ENCODE measurements at regions not wholly inside any gene's neighbourhood (a gene's known extent, or its start where the extent isn't known, plus 50 kb on each side); places are given as distances from the start of the nearest gene placed in this dataset.
A peak's percentile ranks its signal among the peaks of the same experiment; 100 is the strongest.

DNA sequence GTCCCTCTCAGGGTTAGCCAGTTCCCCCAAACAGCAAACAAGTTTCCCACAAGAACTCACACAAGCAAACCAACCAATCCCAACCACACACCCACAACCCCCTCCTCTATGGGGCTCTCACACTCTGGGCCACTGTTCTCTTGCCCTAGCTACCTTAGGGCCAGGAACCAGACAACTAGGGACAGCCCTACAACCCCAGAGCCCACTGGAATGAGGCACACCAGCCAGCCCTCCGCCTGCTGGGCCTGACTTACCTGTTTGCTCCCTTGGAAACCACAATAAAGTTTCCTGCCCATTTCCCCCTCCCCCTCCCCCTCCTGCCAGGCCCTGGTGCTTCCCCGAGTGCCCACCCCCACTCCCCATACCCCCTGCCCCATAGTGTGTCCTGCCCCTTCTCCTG, 132.6 kb downstream of the WDR11 start:
- no peak for DNase-seq

DNA sequence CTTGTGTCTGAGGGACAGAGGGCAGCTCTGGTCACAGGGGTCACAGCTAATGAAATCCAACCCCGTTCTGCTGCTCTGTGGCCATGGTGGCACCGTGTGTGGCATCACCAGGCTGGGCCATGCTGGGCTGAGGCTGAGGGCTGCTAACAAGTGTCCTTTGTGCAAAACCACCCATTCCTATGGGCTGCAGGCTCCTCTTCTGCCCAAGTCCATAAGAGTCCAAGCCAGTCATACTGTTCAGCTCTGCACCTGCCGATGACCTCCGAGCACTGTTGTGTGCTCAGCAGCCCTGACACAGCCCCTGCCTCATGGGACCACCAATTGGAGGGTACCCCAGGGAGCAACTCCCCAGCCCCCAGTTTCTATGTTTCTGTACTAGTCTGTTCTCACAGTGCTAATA, 133.1 kb downstream of the WDR11 start:
- DNase-seq = no peak

DNA sequence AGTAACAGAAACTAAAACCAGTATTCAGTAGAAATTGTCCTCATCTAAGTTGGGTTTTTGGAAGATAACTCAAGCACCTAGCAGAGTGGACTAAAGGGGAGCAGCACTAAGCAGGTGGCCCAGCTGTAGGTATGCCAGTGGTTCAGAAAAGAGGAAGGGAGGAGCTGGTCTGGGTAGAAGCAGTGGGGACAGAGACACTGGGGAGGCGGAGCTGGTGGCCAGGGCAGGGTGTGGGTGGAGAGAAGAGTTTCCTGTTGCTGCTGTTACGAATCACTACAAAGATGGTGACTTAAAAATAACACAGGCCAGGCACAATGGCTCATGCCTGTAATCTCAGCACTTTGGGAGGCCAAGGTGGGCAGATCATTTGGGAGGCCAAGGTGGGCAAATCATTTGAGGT, 136.2 kb downstream of the WDR11 start:
- DNase-seq = peak in 1 of 2 donors; percentile 38

DNA sequence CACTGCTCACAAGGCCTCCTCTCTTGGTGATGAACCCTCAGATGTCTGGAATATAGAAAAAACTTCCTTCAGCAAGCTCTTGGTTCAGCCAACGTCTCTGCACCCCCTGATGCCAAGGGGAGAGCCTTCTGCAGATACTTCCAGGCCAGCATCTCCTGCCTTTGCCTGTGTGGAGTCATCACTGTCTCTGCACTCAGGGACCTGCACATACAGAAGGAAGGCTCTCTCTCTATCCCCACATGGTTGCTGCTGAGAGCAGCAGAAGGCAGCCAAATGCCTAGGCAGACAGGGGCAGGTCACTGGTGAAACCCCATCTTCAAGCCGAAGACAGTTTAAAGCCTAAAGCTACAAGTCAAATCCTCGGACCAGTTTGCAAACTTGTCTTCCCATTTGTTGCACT, 137.6 kb downstream of the WDR11 start:
- DNase-seq = no peak

DNA sequence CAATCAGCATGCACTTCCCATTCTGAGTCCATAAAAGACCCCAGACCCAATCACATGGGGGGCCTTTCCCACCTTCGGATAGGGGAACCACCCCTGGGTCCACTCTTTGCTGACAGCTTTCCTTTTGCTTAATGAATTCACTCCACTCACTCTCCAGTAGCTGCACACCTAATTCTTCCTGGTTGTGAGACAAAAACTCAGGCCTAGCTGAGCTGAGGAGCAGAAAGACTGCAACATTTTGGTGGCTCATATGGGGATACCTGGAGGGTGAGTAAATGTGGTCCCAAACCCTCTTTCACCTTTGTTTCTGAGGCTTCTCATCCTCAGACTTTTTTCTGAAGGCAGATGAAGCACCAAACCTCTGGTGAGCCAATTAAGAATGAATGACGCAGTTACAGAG, 138.1 kb downstream of the WDR11 start:
- no peak for DNase-seq

DNA sequence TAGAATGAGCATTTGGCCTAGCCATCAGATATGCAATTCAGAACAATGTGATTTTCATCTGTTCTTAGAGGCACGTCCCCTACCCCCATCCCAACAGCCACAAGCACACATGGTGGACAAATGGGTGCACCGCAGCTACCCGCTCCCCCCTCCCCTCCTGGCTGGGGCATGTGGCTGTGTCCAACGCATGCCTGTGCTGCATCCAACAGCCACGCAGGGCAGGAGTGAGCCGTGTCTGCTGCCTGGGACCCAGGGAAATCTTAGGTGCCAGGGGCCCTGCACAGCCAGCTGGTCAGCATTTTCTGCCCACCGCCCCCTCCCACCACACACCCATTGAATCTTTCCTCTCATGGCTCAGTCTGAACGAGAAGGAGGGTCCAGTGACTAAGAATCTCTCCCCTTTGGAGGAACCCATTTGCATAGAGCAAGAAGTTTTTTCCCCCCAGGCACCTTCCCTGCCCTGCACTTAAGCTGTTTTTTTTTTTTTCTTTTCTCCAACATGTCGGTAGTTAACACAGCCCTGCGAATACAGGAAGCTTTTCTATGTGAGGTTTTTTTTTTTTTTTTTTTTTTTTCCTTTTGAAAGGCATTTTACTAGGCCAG, 138.9 kb downstream of the WDR11 start:
- DNase-seq = no peak

DNA sequence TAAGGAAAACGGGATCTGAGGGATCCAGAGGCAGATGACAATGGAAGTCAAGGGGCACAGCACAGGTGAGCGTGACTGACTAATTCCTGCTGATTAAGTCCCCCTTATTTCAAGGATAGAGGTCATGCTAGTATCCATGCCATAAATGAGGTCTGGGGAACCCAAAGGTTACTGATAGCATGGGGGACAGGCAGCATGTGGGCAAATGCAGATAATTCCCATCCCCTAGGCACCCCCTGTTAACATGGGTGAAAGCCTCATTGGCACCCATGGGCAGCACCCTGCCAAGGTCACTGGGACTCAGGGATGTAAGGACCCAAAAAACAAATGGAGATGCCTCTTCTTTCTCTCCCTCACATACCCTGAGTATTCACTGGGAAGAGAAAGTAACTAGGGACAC, 139.7 kb downstream of the WDR11 start:
- no peak for DNase-seq

DNA sequence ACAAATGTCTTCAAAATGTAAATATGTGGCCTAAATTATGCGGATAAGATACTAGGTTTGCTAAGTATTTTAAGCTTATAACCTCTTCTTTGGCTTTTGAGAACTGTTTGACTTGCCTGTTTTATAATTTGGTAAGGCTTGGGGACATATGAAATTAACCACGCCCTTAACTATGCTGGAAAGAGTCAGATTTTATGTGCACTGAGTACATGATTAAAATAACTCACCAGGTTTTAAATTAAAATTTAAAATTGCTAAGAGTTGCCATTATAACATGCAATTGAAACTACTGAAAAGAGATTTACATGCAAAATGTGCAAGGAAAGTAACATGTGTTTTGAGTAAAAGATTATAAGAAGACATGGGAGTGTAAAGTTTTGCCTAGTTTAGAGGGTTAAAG, 141.9 kb downstream of the WDR11 start:
- DNase-seq = no peak

DNA sequence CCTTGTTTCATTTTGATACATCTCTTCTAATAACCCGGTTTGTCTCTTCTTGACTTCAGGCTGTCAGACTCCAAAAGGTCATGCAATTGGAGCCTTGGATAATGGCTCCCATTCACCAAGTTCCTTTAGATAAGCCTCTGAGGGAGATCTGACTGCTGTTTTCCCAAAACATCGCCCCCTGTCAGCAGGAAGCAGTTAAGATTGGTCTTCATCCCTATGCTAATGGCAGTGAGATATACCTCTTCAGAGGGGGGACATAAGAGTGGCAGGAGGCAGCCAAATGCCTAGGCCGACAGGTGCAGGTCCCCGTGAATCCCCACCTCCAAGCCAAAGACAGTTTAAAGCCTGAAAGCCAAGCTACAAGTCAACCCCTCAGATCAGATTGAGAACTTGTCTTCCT, 144.6 kb downstream of the WDR11 start:
- DNase-seq = no peak

DNA sequence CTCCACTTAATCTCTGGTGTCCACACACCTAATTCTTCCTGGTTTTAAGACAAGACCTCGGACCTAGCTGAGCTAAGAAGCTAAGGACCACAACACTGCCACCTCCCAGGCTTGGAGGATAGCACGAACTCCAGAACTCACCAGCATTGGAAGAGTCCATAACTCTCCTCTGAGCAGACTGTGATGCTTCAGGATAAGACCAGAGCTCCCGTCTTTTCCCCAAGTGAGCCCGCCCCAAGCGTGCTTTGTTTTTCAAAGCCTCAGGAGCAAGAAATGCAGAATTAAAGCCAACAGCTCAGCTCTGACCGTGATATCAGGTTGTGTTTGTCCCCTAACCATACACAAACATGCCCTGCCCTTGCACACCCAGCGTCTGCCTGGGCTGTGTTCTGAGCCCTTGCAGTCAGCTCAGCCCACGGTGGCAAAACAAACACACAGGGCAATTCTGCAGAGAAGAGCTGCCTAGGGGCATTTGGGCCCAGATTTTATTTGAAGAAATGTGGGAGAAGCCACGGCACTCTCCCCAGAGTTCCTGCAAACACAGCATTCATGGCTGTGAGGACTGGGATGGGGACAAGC, 145.4 kb downstream of the WDR11 start:
- no peak for DNase-seq

DNA sequence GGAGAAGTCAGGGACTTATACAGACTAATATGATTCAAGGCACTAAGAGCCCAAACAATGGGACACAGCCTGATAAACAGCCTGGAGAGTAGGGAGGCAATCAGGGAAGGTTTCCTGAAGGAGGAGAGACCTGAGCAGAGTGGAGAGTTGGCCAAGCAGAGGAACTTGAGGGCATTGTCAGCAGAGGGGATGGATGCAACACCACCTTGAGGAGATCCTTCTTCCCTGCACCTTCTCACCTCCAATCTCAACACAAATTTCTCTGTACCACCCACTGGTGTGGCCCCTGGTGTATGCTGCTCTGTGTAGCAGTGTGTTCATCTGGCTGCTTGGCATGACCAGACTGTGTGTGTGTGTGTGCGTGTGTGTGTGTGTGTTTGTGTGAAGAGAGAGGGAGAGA, 146.2 kb downstream of the WDR11 start:
- no peak for DNase-seq

DNA sequence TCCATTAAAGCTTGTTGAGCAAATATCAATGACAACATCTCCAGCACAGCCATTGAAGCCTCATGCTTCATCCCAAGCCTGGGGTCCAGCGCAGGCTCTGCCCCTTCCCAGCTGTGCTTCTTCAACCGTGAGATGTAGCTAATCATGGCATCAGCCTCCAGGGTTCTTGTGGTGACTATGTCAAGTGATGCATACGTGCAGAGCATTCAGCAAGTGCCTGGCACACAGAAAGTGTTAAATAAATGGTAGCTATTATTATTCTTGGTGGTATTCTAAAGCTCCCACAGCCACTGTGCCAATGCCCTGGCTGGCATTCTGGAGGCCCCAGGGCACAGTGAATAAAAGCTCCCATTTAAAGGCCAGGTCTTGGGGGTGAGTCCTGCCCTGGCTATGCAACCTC, 146.6 kb downstream of the WDR11 start:
- no peak for DNase-seq

DNA sequence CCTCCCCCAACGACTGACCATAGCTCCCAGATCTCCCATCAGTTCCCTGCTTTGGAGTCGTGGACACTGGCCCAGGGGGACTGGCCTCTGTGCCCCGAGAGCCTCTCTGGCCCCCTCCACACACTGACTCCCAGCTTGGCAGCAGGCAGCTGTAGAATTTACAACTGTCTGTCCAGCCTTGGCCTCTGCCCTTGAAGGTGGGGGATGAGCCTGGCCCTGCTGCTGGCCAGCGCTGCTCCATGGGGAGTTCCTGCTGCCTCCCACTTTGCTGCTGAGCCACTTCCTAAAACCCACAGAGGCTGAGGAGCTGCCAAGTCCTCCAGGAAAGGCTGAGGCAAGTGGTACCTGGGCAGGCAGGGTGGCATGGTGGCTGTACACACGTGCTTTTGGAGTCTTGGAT, 147.1 kb downstream of the WDR11 start:
- no peak for DNase-seq

DNA sequence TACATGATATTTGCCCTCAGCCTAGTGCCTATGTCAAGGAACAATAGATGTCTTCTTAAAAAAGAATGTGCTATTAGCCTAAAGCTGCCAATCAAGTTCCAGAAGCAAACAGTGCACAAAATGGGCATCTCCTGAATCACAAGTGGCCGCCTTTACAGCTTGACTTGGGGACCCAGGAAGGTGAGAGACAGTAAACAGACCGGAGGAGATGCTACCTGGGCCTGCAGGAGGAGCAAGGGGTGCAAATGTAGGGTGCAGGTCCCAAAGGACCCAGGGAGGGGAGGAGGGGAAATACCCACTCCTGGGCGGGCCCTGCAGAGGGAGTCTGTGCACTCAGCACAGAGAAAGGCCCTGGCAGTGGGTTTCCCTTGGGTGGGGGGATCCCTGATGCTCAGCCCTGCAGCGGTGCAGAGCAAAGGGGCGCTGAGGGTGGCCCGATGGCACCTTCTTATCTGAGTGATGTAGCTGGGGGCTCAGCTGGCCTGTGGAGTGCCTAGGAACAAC, 147.7 kb downstream of the WDR11 start:
- DNase-seq = no peak

DNA sequence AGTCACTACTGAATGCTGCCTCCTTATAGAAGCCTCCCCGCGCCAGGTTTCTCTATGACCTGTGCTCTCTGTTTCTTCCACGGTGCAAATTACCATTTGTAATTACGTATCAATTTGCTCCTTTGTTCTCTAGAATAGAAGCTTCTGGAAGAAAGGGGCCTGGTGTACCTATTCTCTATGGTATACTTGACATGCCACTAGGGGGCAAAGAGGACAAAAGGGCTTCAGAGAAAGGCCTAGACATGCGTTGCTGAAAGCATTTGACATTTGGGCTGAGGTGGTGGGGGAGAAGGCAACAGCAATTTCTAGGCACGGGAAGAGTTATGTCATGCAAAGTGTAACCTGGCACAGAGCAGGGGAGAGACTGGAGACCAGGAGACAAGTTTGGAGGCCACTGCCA, 148.7 kb downstream of the WDR11 start:
- DNase-seq = no peak

DNA sequence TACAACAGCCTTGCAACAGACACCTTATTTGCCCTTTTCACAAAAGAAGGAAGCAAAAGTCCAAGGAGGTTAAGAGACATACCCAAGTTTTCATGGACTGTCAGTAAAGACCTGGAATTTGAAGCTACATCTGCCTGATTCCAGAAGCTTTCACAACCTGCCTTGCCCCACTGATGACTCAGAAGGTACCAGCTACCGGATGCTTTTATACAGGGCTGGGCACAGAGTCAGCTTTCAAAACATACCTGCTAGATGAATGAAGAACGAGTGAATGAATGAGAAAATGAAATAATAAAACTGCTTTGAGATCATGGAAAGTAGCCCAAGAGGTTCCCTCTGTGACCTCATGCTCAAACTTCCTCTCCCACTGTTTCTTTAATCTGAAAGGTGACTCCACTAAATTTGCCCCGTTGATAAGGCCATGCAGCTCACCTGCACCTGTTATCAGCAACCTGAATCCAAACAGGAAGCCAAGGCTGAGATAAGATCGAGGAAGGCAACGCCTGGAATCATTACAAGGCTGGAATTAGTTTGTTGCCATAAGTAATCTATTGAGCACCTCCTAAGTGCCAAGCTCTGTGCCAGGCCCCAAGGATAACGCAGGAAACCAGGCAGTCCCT, 151.5 kb downstream of the WDR11 start:
- no peak for DNase-seq

DNA sequence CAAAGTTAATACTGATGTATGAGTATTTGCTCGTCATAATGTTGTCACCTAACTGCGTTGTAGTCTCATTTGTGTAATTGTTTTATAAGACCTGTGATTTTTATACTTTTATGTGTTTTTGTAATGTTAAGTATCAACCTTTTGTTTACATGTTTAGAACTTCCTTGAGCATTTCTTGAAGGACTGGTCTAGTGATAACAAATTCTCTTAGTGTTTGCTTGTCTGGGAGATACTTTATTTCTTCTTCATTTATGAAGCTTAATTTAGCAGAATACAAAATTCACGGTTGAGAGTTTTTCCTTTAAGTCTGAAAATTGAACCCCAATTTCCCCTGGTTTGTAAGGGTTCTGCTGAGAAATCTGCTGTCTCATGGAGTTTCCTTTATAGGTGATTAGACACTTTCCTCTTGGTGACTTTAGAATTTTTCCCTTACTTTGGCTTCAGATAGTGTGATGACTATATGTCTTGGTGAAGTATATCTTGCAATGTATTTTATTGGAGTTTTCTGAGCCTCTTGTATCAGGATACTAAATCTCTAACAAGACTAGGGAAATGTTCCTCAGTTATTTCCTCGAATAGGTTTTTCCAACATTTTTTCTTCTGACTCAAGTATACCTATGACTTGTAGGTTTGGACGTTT, 154.9 kb downstream of the WDR11 start:
- DNase-seq = no peak

DNA sequence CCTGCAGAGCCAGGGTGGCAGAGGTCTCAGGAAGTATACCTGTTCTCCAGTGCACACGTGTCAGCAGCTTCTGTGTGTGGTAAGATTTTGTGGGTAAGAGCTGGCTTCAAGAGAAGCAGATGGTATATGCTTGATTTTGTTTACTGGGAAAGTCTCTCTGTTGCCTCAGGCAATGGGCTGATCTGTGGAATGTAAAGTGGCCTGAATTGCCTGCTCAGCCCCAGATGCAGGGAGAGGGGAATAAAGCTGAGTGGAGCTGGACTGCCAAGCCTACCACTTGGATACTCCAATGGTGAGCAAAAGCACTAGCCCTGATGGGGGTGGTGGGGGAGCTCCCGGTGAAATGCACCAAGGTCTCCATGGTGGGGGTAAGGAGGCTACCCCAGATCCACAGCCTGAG, 156.1 kb downstream of the WDR11 start:
- no peak for DNase-seq

DNA sequence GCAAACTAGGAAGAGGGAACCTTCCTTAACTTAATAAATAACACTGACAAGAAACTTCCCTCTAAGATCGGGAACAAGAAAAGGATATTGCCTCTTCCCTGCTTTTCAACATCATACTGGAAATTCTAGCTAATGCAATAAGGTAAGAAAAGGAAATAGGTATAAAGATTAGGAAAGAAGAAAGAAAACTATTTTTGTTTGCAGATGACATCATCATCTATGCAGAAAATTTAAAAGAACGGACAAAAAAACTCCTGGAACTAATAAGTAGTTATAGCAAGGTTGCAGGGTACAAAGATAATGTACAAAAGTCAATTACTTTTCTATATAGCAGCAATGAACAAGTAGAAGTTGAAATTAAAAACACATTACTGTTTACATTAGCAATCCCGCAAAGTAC, 164.8 kb downstream of the WDR11 start:
- DNase-seq = no peak

DNA sequence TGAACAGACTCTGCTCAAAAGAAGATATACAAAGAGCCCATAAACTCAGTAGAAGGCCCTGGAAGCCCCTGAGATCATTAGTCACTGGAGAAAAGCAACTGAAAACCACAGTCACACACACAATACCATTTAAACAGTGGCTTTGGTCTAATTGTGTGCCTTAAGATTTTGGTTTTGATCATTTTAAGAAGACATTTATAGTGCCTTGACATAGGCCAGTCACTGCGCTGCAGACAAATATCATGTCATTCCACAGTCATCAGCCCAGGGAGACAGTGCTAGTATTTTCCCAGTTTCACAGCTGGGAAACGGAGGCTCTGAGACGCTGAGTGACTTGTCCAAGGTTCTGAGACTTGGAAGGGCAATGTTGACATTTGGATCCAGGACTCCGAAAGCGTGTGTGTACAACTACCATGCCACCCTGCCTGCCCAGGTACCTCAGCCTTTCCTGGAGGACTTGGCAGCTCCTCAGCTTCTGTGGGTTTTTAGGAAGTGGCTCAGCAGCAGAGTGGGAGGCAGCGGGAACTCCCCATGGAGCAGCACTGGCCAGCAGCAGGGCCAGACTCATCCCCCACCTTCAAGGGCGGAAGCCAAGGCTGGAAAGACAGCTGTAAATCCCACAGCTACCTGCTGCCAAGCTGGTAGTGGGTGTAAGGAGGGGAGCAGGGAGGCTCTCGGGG, 173.9 kb downstream of the WDR11 start:
- no peak for DNase-seq

DNA sequence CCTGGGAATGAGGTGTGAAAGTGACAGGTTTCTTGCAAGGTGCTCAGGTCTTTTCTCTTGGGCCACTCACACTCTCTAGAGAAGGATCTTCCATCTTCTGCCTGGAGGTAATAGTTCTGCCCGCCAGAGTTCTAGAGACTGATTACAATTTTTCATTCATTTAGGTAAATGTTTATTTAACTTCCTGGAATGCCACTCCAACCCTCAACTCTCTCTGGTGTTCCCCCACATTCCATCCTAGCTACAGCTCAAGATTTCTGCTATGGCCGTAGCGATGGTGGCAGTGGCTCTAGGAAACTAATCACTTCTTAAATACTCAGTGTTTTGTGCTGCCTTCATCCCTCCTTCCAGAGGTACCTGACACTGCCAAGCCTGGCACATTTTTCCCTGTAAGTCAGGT, 174.6 kb downstream of the WDR11 start:
- no peak for DNase-seq

DNA sequence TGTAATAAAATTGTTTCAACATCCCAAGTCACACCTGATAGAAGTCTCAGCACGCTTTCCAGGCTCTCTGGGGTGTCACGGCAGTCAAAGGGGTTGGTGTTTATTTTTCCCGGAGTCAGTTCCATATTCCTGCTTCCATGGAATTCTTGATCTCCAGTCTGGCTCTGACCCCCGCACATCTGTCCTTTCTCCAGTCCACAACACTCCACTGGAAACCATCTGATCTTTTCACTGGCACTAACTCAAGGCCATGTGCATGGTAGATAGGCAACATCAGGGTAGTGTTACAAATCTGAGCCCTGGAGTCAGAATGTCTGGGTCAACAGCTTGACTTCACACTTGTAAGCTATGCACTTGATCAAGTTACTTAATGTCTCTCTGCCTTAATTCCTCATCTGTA, 176.2 kb downstream of the WDR11 start:
- DNase-seq = no peak

DNA sequence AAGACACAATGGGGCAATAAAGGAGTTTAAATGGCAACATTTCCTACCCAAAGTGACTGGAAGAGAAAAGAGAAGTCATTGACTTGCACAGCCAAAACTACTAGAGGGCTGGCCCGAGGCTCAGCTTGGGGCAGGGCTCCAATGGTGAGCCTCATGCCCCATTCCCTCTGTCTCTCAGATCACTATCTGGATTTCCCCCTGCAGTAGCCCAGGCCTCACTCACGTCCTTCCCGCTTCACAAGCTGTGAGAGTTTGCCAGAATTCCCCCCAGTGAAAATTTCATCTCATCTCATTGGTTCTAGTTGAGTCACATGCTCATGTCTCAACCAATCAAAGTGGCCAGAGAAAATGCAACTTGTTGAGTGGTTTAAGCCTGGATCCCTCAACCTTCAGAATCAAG, 181.3 kb downstream of the WDR11 start:
- peak in 1 of 2 donors; percentile 2 for DNase-seq

DNA sequence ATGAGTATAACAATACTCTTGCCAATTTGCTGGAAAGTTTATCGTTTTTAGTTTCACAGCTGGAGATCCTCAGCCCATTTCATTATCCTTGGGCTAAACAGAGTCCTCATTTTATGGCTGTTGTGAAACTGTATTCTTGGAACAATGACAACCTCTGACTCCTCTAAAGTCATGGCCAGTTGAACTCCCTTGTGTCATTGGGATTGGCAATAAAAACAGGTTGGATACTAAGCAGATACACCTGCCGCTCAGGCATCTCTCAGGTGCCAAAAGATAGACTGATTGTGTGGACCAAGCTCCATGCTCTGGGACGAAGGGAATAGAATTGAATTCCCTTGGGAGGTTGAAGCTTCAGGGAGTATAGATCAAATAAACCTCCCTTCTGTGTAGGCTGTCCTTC, 182.2 kb downstream of the WDR11 start:
- DNase-seq = no peak
